ENCODE measurements at regions not wholly inside any gene's neighbourhood (a gene's known extent, or its start where the extent isn't known, plus 50 kb on each side); places are given as distances from the start of the nearest gene placed in this dataset.

GRCh38 chr5:105954341-105954740 lies 1716.4 kb downstream of the EFNA5 start:
- no CpG with 5 or more reads among the region's 3 CpGs for WGBS (ENCODE audit: extremely low coverage, insufficient read length, low lambda C conversion rate)
- Mint-ChIP-seq H3K36me3 (ENCODE audit: insufficient read depth in 1 of 3, low read depth in 3 of 3) (no peaks in the 10 kb centered on the region), H3K4me1 (peaks cover 0 to 3% of the 10 kb centered on the region in 2 experiments; a peak in 1 of 4 replicates)

More at GRCh38 chr5:105954341-105954740, 1716.4 kb downstream of the EFNA5 start:
- Histone ChIP-seq H3K4ac (ENCODE audit: low read depth, low read length) (no peak overlapping the region), H3K4me2 (ENCODE audit: insufficient read depth, insufficient read length, low read length) (no peak overlapping the region), H3K56ac (ENCODE audit: insufficient read length, low read depth, low read length) (no peak overlapping the region), H2BK12ac (ENCODE audit: insufficient read length, low read depth, low read length) (no peak overlapping the region), H3T11ph (ENCODE audit: low read length) (no peak overlapping the region), H2BK5ac (ENCODE audit: insufficient read length, low read length) (no peak overlapping the region), H3K9me3 (ENCODE audit: control insufficient read depth, low read depth, low read length) (no peaks in the 10 kb centered on the region), H3K23me2 (ENCODE audit: insufficient read length, low read depth, low read length, poor library complexity, severe bottlenecking) (no peaks in the 10 kb centered on the region), H3K79me2 (ENCODE audit: insufficient read depth, low read length) (no peaks in the 10 kb centered on the region), H4K20me1 (ENCODE audit: control insufficient read depth, insufficient read depth, insufficient read length) (no peaks in the 10 kb centered on the region), H3K23ac (ENCODE audit: insufficient read length, low read depth, low read length) (no peak overlapping the region), H3K14ac (ENCODE audit: insufficient read depth, low read length) (no peak overlapping the region), H2AK5ac (ENCODE audit: insufficient read length, low read length) (no peak overlapping the region), H4K5ac (ENCODE audit: insufficient read length, low read depth, low read length) (no peak overlapping the region), H3K4me1 (ENCODE audit: insufficient read depth, low read length) (no peaks in the 10 kb centered on the region), H3K9ac (ENCODE audit: extremely low read depth, insufficient read length, low read length) (no peak overlapping the region), H2AFZ (ENCODE audit: low read length) (no peak overlapping the region), H3K18ac (ENCODE audit: insufficient read length, low read depth, low read length) (no peak overlapping the region), H2BK120ac (ENCODE audit: low read depth, low read length, poor library complexity, severe bottlenecking) (no peak overlapping the region), H3K27ac (ENCODE audit: insufficient read length, low read depth, low read length) (no peak overlapping the region), H2BK15ac (ENCODE audit: low read depth, low read length) (no peak overlapping the region), H3K27me3 (ENCODE audit: insufficient read depth, low read length) (no peaks in the 10 kb centered on the region), H2BK20ac (ENCODE audit: low read depth, low read length, poor library complexity, severe bottlenecking) (no peak overlapping the region), H4K8ac (replicated peaks; ENCODE audit: insufficient read length, low read depth, low read length) (no peak overlapping the region), H4K91ac (ENCODE audit: insufficient read length, low read depth, low read length) (no peak overlapping the region), H3K79me1 (ENCODE audit: insufficient read depth, low read depth, low read length, poor library complexity, severe bottlenecking) (no peaks in the 10 kb centered on the region)
- Mint-ChIP-seq H3K27me3 (ENCODE audit: low read depth) (no peaks in the 10 kb centered on the region), H3K9me3 (no peaks in the 10 kb centered on the region), H3K27ac (no peak overlapping the region), H3K4me3 (no peak overlapping the region)
- DNase-seq: no peak
- no peak for TF ChIP-seq CTCF (conservative IDR thresholded peaks at IDR 0.05)
